CD4-positive, alpha-beta T cell treated with Interferon gamma for 1 hour (primary cell): ENCODE measurements at regions not wholly inside any gene's neighbourhood (a gene's known extent, or its start where the extent isn't known, plus 50 kb on each side); places are given as distances from the start of the nearest gene placed in this dataset.

Experiments used
- DNase-seq: peaks from one replicate; pipeline ENCODE4 v3.0.0-alpha.2; 2020

GRCh38 chr4:3853388-3854035 is 87.3 kb downstream of the ADRA2C start:
- no peak for DNase-seq

- DNase-seq, result no peak
These were observed 88.5 kb downstream of the ADRA2C start for GRCh38 chr4:3854661-3855060.

GRCh38 chr4:3855646-3856045 is 89.5 kb downstream of the ADRA2C start:
- DNase-seq, result no peak

GRCh38 chr4:3856604-3857204 is 90.5 kb downstream of the ADRA2C start:
- DNase-seq, result no peak

GRCh38 chr4:3857269-3857926 is 91.2 kb downstream of the ADRA2C start:
- no peak for DNase-seq

GRCh38 chr4:3858046-3858730 is 92.0 kb downstream of the ADRA2C start:
- no peak for DNase-seq

- DNase-seq, result no peak
These were observed 92.7 kb downstream of the ADRA2C start for GRCh38 chr4:3858765-3859388.

GRCh38 chr4:3859571-3859970 is 93.4 kb downstream of the ADRA2C start:
- DNase-seq, result no peak

GRCh38 chr4:3860061-3860912 is 94.1 kb downstream of the ADRA2C start:
- no peak for DNase-seq

- DNase-seq, result no peak
These were observed 94.9 kb downstream of the ADRA2C start for GRCh38 chr4:3860913-3861636.

- DNase-seq, result no peak
These were observed 95.8 kb downstream of the ADRA2C start for GRCh38 chr4:3861720-3862639.

- no peak for DNase-seq
These were observed 96.6 kb downstream of the ADRA2C start for GRCh38 chr4:3862640-3863420.

- DNase-seq, result no peak
These were observed 97.9 kb downstream of the ADRA2C start for GRCh38 chr4:3863841-3864741.

- DNase-seq, result no peak
These were observed 98.8 kb downstream of the ADRA2C start for GRCh38 chr4:3864742-3865721.

- DNase-seq, result no peak
These were observed 100.0 kb downstream of the ADRA2C start for GRCh38 chr4:3865986-3866812.

GRCh38 chr4:3866813-3867129 is 100.6 kb downstream of the ADRA2C start:
- DNase-seq, result no peak
